Trophoblast cell (in vitro differentiated cells and primary cell): ENCODE measurements at regions not wholly inside any gene's neighbourhood (a gene's known extent, or its start where the extent isn't known, plus 50 kb on each side); places are given as distances from the start of the nearest gene placed in this dataset.

ENCODE experiments used
- DNase-seq, 2 donors: peaks; one replicate each; pipeline ENCODE4 v3.0.0-alpha.2; 2016
- H2AFZ ChIP-seq: 2 replicates; pipeline ENCODE4 v1.6.1; 2013; ENCODE audit warnings: low read length, moderate library complexity, mild to moderate bottlenecking; ENCODE audit not compliant: insufficient read depth, poor library complexity
- H2AK5ac ChIP-seq: 2 replicates; pipeline ENCODE4 v1.6.1; 2013; ENCODE audit warnings: mild to moderate bottlenecking, low read length
- H2BK120ac ChIP-seq: 2 replicates; pipeline ENCODE4 v1.6.1; 2013; ENCODE audit warnings: low read length, mild to moderate bottlenecking, moderate library complexity; ENCODE audit not compliant: insufficient read depth, poor library complexity
- H2BK12ac ChIP-seq: 2 replicates; pipeline ENCODE4 v1.6.1; 2013; ENCODE audit warnings: mild to moderate bottlenecking, low read length, moderate library complexity
- H2BK5ac ChIP-seq: 2 replicates; pipeline ENCODE4 v1.6.1; 2013; ENCODE audit warnings: low read length, low read depth, moderate library complexity, mild to moderate bottlenecking; ENCODE audit not compliant: poor library complexity
- H3K14ac ChIP-seq: 2 replicates; pipeline ENCODE4 v1.6.1; 2013; ENCODE audit warnings: mild to moderate bottlenecking, low read length
- H3K18ac ChIP-seq: 2 replicates; pipeline ENCODE4 v1.6.1; 2013; ENCODE audit warnings: mild to moderate bottlenecking, low read length
- H3K23ac ChIP-seq: 2 replicates; pipeline ENCODE4 v1.6.1; 2013; ENCODE audit warnings: low read length
- H3K27ac ChIP-seq: 2 replicates; pipeline ENCODE4 v1.5.1; 2013; ENCODE audit warnings: low read depth, mild to moderate bottlenecking, inconsistent platforms, low read length, moderate library complexity
- H3K27me3 ChIP-seq: 2 replicates; pipeline ENCODE4 v1.6.1; 2013; ENCODE audit warnings: inconsistent platforms, mild to moderate bottlenecking, low read length, moderate library complexity; ENCODE audit not compliant: insufficient read depth
- H3K36me3 ChIP-seq, 2 experiments: 1 replicate in 1 of 2; 2 replicates in 1 of 2; pipeline ENCODE4 v1.6.1; 2013; ENCODE audit warnings: low read length in 2 of 2, mild to moderate bottlenecking in 2 of 2, moderate library complexity in 1 of 2; ENCODE audit not compliant: insufficient read depth in 2 of 2, control insufficient read depth in 1 of 2
- H3K4ac ChIP-seq: 2 replicates; pipeline ENCODE4 v1.6.1; 2013; ENCODE audit warnings: low read depth, mild to moderate bottlenecking, low read length, moderate library complexity
- H3K4me1 ChIP-seq, 2 experiments: 1 replicate in 1 of 2; 2 replicates in 1 of 2; pipeline ENCODE4 v1.6.1; 2013; ENCODE audit warnings: low read length in 2 of 2, mild to moderate bottlenecking in 2 of 2, moderate library complexity in 1 of 2; ENCODE audit not compliant: insufficient read depth in 2 of 2, control insufficient read depth in 1 of 2
- H3K4me2 ChIP-seq: 2 replicates; pipeline ENCODE4 v1.6.1; 2013; ENCODE audit warnings: inconsistent platforms, mild to moderate bottlenecking, low read length, moderate library complexity
- H3K4me3 ChIP-seq: 2 replicates; pipeline ENCODE4 v1.5.1; 2013; ENCODE audit warnings: mild to moderate bottlenecking, low read depth, low read length, inconsistent platforms
- H3K79me1 ChIP-seq: one replicate; pipeline ENCODE4 v1.6.1; 2013; ENCODE audit warnings: low read length
- H3K79me2 ChIP-seq: 2 replicates; pipeline ENCODE4 v1.6.1; 2013; ENCODE audit warnings: low read length, mild to moderate bottlenecking; ENCODE audit not compliant: control insufficient read depth, insufficient read depth, poor library complexity
- H3K9ac ChIP-seq: 2 replicates; pipeline ENCODE4 v1.6.1; 2013; ENCODE audit warnings: mild to moderate bottlenecking, low read length
- H3K9me3 ChIP-seq: 2 replicates; pipeline ENCODE4 v1.6.1; 2013; ENCODE audit warnings: low read depth, mild to moderate bottlenecking, control low read depth, inconsistent platforms, low read length; ENCODE audit not compliant: insufficient read depth
- H4K12ac ChIP-seq: 2 replicates; pipeline ENCODE4 v1.6.1; 2013; ENCODE audit warnings: low read depth, mild to moderate bottlenecking, low read length, moderate library complexity
- H4K8ac ChIP-seq: 2 replicates; pipeline ENCODE4 v1.6.1; 2013; ENCODE audit warnings: low read depth, mild to moderate bottlenecking, low read length, moderate library complexity
- H4K91ac ChIP-seq: one replicate; pipeline ENCODE4 v1.6.1; 2013; ENCODE audit warnings: low read depth, mild to moderate bottlenecking, low read length, moderate library complexity
- WGBS: extraction: QIAGEN DNeasy Blood & Tissue Kit; methylation state at CpG from one replicate; pipeline ENCODE4 v1.1.7; 2013; ENCODE audit warnings: missing lambda C conversion rate; ENCODE audit not compliant: insufficient read length, insufficient coverage; ENCODE audit errors: extremely low coverage; 5-methylcytosine and 5-hydroxymethylcytosine counted together

GRCh38 chr5:68373050-68373449 lies 157.5 kb downstream of the PIK3R1 start:
- Histone ChIP-seq H2BK5ac (no peak overlapping the region), H2BK120ac (no peak overlapping the region), H3K23ac (no peak overlapping the region), H3K18ac (no peak overlapping the region), H3K36me3 (no peaks in the 10 kb centered on the region), H2BK12ac (no peak overlapping the region), H4K8ac (no peak overlapping the region), H3K4me3 (no peak overlapping the region), H3K14ac (no peak overlapping the region), H3K4ac (no peak overlapping the region), H3K4me1 (peaks cover 0 to 4% of the 10 kb centered on the region in 2 experiments), H3K27ac (no peak overlapping the region), H4K91ac (no peak overlapping the region), H3K27me3 (no peaks in the 10 kb centered on the region), H3K79me2 (no peaks in the 10 kb centered on the region), H4K12ac (no peak overlapping the region), H2AK5ac (no peak overlapping the region), H2AFZ (no peak overlapping the region), H3K79me1 (no peaks in the 10 kb centered on the region), H3K4me2 (no peak overlapping the region), H3K9ac (no peak overlapping the region), H3K9me3 (no peaks in the 10 kb centered on the region)
- DNase-seq: no peak
- WGBS: no CpG with 5 or more reads among the region's 2 CpGs

GRCh38 chr5:68374796-68375518 lies 159.4 kb downstream of the PIK3R1 start:
- no CpG with 5 or more reads among the region's 1 CpG for WGBS
- Histone ChIP-seq H2AK5ac (no peak overlapping the region), H3K18ac (no peak overlapping the region), H3K27me3 (no peaks in the 10 kb centered on the region), H3K36me3 (no peaks in the 10 kb centered on the region), H3K4me2 (no peak overlapping the region), H2BK5ac (no peak overlapping the region), H3K23ac (no peak overlapping the region), H2BK12ac (no peak overlapping the region), H2AFZ (no peak overlapping the region), H3K9ac (no peak overlapping the region), H3K79me1 (no peaks in the 10 kb centered on the region), H4K12ac (no peak overlapping the region), H3K14ac (no peak overlapping the region), H4K8ac (no peak overlapping the region), H4K91ac (no peak overlapping the region), H3K4ac (no peak overlapping the region), H2BK120ac (no peak overlapping the region), H3K4me3 (no peak overlapping the region), H3K4me1 (peaks cover 0 to 4% of the 10 kb centered on the region in 2 experiments), H3K9me3 (no peaks in the 10 kb centered on the region), H3K79me2 (no peaks in the 10 kb centered on the region), H3K27ac (no peak overlapping the region)
- DNase-seq: no peak

- Histone ChIP-seq H4K12ac (no peak overlapping the region), H3K79me2 (no peaks in the 10 kb centered on the region), H3K4me1 (no peaks in the 10 kb centered on the region), H3K79me1 (no peaks in the 10 kb centered on the region), H3K4ac (no peak overlapping the region), H3K23ac (no peak overlapping the region), H4K8ac (no peak overlapping the region), H2AFZ (no peak overlapping the region), H3K14ac (no peak overlapping the region), H2BK12ac (no peak overlapping the region), H3K36me3 (no peaks in the 10 kb centered on the region), H3K27me3 (no peaks in the 10 kb centered on the region), H3K27ac (no peak overlapping the region), H3K4me2 (no peak overlapping the region), H3K4me3 (no peak overlapping the region), H2BK5ac (no peak overlapping the region), H4K91ac (no peak overlapping the region), H3K18ac (no peak overlapping the region), H2AK5ac (no peak overlapping the region), H3K9me3 (no peaks in the 10 kb centered on the region), H3K9ac (no peak overlapping the region), H2BK120ac (no peak overlapping the region)
- DNase-seq: no peak
- no CpG with 5 or more reads among the region's 3 CpGs for WGBS
Observed at GRCh38 chr5:68375540-68375939, 160.0 kb downstream of the PIK3R1 start.

GRCh38 chr5:68376935-68377334 lies 161.4 kb downstream of the PIK3R1 start:
- Histone ChIP-seq H2AFZ (no peak overlapping the region), H3K27ac (no peak overlapping the region), H4K12ac (no peak overlapping the region), H3K9me3 (no peaks in the 10 kb centered on the region), H4K8ac (no peak overlapping the region), H3K9ac (no peak overlapping the region), H2BK5ac (no peak overlapping the region), H3K4ac (no peak overlapping the region), H3K4me1 (no peaks in the 10 kb centered on the region), H3K14ac (no peak overlapping the region), H3K23ac (no peak overlapping the region), H2BK120ac (no peak overlapping the region), H2AK5ac (no peak overlapping the region), H3K79me2 (no peaks in the 10 kb centered on the region), H4K91ac (no peak overlapping the region), H3K36me3 (no peaks in the 10 kb centered on the region), H2BK12ac (no peak overlapping the region), H3K27me3 (no peaks in the 10 kb centered on the region), H3K4me2 (no peak overlapping the region), H3K4me3 (no peak overlapping the region), H3K18ac (no peak overlapping the region), H3K79me1 (no peaks in the 10 kb centered on the region)
- WGBS: no CpG with 5 or more reads among the region's 6 CpGs
- no peak for DNase-seq
